ENCODE measurements at regions not wholly inside any gene's neighbourhood (a gene's known extent, or its start where the extent isn't known, plus 50 kb on each side); places are given as distances from the start of the nearest gene placed in this dataset.

DNA sequence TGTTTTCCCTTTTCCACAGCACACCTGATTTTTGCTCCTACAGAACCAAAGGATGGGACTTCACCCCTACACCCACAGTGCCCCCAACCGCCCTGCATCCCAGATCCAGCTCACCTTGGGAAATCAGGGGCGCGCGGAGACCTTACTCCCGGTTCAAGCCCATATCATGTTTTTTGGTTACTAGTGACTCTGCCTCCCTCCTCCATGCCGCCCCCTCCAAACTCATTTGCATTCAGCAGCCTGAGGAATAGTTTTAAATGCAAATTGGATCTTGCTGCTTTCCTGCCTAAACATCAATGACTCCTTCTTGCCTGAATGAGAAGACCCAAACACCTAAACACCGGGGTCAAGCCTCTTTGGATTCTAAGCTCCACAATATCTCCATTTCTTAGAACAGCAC is 331.8 kb downstream of the TMEM114 start:
- Histone ChIP-seq H3K9me3 (no peaks in the 10 kb centered on the region), H3K4me3 (ENCODE audit: low read depth, low read length) (no peak overlapping the region), H3K4me1 (0 out of 2 replicates have a peak, but pooled peaks cover 5% of the 10 kb centered on the region), H3K27me3 (replicated peaks; ENCODE audit: control insufficient read depth, insufficient read depth, low read length) (no peaks in the 10 kb centered on the region), H3K36me3 (ENCODE audit: control insufficient read depth, insufficient read depth, low read length) (no peaks in the 10 kb centered on the region)
- no TSS peak for BruUV-seq (replicated peaks)
- intact Hi-C loops (cut with micrococcal nuclease; ENCODE audit: unreplicated experiment), result no loop called here
- CTCF ChIA-PET, result no interaction called here
- H3K36me3 Mint-ChIP-seq (ENCODE audit: insufficient read depth, unreplicated experiment), result no peaks in the 10 kb centered on the region
- POLR2A ChIA-PET, result no interaction called here
- peaks cover 16% of the 10 kb centered on the region for H3K27me3 Mint-ChIP-seq (ENCODE audit: insufficient read depth, unreplicated experiment)
- DNase-seq, result no peak
- no peak overlapping the region for H3K4me3 Mint-ChIP-seq (ENCODE audit: unreplicated experiment)
- H3K27ac Mint-ChIP-seq (ENCODE audit: unreplicated experiment), result no peak overlapping the region
- H3K4me1 Mint-ChIP-seq (ENCODE audit: low read depth, unreplicated experiment), result no peaks in the 10 kb centered on the region
- no peak for TF ChIP-seq CTCF (IDR thresholded peaks at IDR 0.05; ENCODE audit: insufficient read depth in 1 of 2, low read depth in 1 of 2, low read length in 1 of 2, severe bottlenecking in 1 of 2, unreplicated experiment in 1 of 2)
- no peaks in the 10 kb centered on the region for H3K9me3 Mint-ChIP-seq (ENCODE audit: unreplicated experiment)

DNA sequence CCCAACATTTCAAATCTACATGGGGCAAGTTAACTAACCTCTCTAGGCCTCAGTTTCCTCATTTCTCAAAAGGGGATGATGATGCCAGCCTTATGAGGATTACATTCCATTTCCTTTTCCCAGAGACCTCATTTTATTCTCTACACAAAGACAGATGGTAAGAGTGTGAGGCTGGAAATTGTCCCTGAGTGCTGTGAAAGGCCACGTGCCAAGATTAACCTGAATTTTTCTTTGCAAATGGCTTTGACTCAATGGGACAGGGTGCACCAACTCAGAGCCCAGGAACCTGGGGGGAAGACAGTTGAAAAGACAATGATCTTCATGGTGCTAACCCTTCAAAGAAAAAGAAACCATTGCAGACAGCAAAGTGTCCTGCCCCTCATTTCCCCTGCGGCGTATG is 332.8 kb downstream of the TMEM114 start:
- POLR2A ChIA-PET, result no interaction called here
- H3K4me3 ChIP-seq (ENCODE audit: low read depth, low read length), result no peak overlapping the region
- intact Hi-C loops (cut with micrococcal nuclease; ENCODE audit: unreplicated experiment), result no loop called here
- H3K4me1 ChIP-seq, result 0 out of 2 replicates have a peak, but pooled peaks cover 5% of the 10 kb centered on the region
- H3K36me3 ChIP-seq (ENCODE audit: control insufficient read depth, insufficient read depth, low read length), result no peaks in the 10 kb centered on the region
- no peak for TF ChIP-seq CTCF (IDR thresholded peaks at IDR 0.05; ENCODE audit: insufficient read depth in 1 of 2, low read depth in 1 of 2, low read length in 1 of 2, severe bottlenecking in 1 of 2, unreplicated experiment in 1 of 2)
- H3K27ac Mint-ChIP-seq (ENCODE audit: unreplicated experiment), result no peak overlapping the region
- CTCF ChIA-PET, result no interaction called here
- BruUV-seq (replicated peaks), result no TSS peak
- H3K27me3 Mint-ChIP-seq (ENCODE audit: insufficient read depth, unreplicated experiment), result peaks cover 16% of the 10 kb centered on the region
- H3K9me3 Mint-ChIP-seq (ENCODE audit: unreplicated experiment), result no peaks in the 10 kb centered on the region
- DNase-seq, result no peak
- no peaks in the 10 kb centered on the region for H3K36me3 Mint-ChIP-seq (ENCODE audit: insufficient read depth, unreplicated experiment)
- H3K4me3 Mint-ChIP-seq (ENCODE audit: unreplicated experiment), result no peak overlapping the region
- H3K4me1 Mint-ChIP-seq (ENCODE audit: low read depth, unreplicated experiment), result no peaks in the 10 kb centered on the region
- H3K27me3 ChIP-seq (replicated peaks; ENCODE audit: control insufficient read depth, insufficient read depth, low read length), result no peaks in the 10 kb centered on the region
- no peaks in the 10 kb centered on the region for H3K9me3 ChIP-seq

GRCh38 chr16:8254405-8254804 is 335.9 kb downstream of the TMEM114 start:
- Mint-ChIP-seq H3K4me3 (ENCODE audit: unreplicated experiment) (no peak overlapping the region), H3K9me3 (ENCODE audit: unreplicated experiment) (no peaks in the 10 kb centered on the region), H3K27ac (ENCODE audit: unreplicated experiment) (no peak overlapping the region), H3K4me1 (ENCODE audit: low read depth, unreplicated experiment) (no peaks in the 10 kb centered on the region), H3K27me3 (ENCODE audit: insufficient read depth, unreplicated experiment) (peaks cover 13% of the 10 kb centered on the region), H3K36me3 (ENCODE audit: insufficient read depth, unreplicated experiment) (no peaks in the 10 kb centered on the region)
- no peaks in the 10 kb centered on the region for H3K4me1 ChIP-seq
- no peaks in the 10 kb centered on the region for H3K27me3 ChIP-seq (replicated peaks; ENCODE audit: control insufficient read depth, insufficient read depth, low read length)
- H3K9me3 ChIP-seq, result no peaks in the 10 kb centered on the region
- intact Hi-C loops (cut with micrococcal nuclease; ENCODE audit: unreplicated experiment), result no loop called here
- no peak for DNase-seq
- POLR2A ChIA-PET, result no interaction called here
- no peaks in the 10 kb centered on the region for H3K36me3 ChIP-seq (ENCODE audit: control insufficient read depth, insufficient read depth, low read length)
- CTCF ChIA-PET, result no interaction called here
- H3K4me3 ChIP-seq (ENCODE audit: low read depth, low read length), result no peak overlapping the region
- BruUV-seq (replicated peaks), result no TSS peak
- no peak for TF ChIP-seq CTCF (IDR thresholded peaks at IDR 0.05; ENCODE audit: insufficient read depth in 1 of 2, low read depth in 1 of 2, low read length in 1 of 2, severe bottlenecking in 1 of 2, unreplicated experiment in 1 of 2)

Measured in Caco-2 (cell line).